ENCODE measurements at regions not wholly inside any gene's neighbourhood (a gene's known extent, or its start where the extent isn't known, plus 50 kb on each side); places are given as distances from the start of the nearest gene placed in this dataset.

DNA sequence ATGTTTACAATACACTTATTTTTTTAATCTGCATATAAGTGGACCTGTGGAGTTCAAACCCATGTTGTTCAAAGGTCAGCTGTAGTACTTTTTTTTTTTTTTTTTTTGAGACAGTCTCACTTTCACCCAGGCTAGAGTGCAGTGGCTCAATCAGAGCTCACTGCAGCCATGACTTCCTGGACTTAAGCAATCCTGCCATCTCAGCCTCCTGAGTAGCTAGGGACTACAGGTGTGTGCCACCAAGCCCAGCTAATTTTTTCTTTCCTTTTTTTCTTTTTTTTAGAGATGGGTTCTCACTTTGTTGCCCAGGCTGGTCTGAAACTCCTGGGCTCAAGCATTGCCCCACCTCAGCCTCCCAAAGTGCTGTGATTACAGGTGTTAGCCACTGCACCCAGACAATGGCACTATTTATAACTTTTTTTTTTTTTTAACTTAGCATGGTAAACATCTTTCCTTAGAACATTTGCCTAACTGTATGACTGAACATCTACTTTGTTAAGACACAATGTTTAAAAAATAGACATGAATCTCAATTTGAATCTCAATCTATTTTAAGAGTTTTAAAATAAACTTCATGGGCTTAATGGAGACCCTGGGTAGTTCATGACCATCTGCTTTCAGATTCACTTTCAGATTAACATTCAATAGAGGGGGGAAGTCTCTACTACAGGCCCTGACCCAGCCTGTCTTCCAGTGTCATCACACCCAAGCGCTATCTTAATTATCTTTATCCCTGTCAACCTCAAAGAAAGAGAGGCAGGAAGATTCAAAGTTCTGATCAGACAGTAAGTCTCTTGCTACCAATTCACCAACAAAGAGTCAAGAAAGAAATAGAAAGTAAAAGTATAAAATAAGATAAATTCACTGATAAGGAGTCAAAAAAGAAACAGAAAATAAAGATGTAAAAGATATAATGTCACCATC is 97.7 kb upstream of the DOCK9 start:
- Mint-ChIP-seq H3K27me3 (ENCODE audit: low read depth in 3 of 3) (peaks cover 95 to 97% (median 96%) of the 10 kb centered on the region in 3 donors), H3K27ac (no peak overlapping the region), H3K9me3 (peaks cover 34 to 60% (median 53%) of the 10 kb centered on the region in 7 donors), H3K4me1 (no peaks in the 10 kb centered on the region), H3K4me3 (peak overlapping the region in 1 of 2 donors; percentile 77), H3K36me3 (peaks cover 4 to 7% of the 10 kb centered on the region in 2 donors)
- H2AFZ ChIP-seq (ENCODE audit: insufficient read depth, low read depth, low read length, poor library complexity, severe bottlenecking): no peak overlapping the region
- H3K4me3 ChIP-seq (replicated peaks in 1 of 3; ENCODE audit: low read depth in 2 of 3, low read length in 3 of 3): no peak overlapping the region
- peaks cover 34 to 76% of the 10 kb centered on the region in 2 donors for H3K9me3 ChIP-seq (replicated peaks in 1 of 2; ENCODE audit: control insufficient read depth in 1 of 2, insufficient read depth in 1 of 2, low read length in 2 of 2)
- no peak for DNase-seq
- no peak overlapping the region for H3K27ac ChIP-seq (ENCODE audit: low read depth in 1 of 2, low read length in 2 of 2)
- no peaks in the 10 kb centered on the region for H3K36me3 ChIP-seq (replicated peaks in 1 of 2; ENCODE audit: control insufficient read depth in 1 of 2, insufficient read depth in 2 of 2, low read length in 2 of 2)
- H3K4me1 ChIP-seq (ENCODE audit: control insufficient read depth in 1 of 2, insufficient read depth in 2 of 2, low read length in 2 of 2): no peaks in the 10 kb centered on the region
- no peak overlapping the region for H3K9ac ChIP-seq (ENCODE audit: insufficient read depth, low read length, poor library complexity, severe bottlenecking)
- TF ChIP-seq, protein P1, sequence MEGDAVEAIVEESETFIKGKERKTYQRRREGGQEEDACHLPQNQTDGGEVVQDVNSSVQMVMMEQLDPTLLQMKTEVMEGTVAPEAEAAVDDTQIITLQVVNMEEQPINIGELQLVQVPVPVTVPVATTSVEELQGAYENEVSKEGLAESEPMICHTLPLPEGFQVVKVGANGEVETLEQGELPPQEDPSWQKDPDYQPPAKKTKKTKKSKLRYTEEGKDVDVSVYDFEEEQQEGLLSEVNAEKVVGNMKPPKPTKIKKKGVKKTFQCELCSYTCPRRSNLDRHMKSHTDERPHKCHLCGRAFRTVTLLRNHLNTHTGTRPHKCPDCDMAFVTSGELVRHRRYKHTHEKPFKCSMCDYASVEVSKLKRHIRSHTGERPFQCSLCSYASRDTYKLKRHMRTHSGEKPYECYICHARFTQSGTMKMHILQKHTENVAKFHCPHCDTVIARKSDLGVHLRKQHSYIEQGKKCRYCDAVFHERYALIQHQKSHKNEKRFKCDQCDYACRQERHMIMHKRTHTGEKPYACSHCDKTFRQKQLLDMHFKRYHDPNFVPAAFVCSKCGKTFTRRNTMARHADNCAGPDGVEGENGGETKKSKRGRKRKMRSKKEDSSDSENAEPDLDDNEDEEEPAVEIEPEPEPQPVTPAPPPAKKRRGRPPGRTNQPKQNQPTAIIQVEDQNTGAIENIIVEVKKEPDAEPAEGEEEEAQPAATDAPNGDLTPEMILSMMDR (IDR thresholded peaks at IDR 0.05): no peak
- intact Hi-C loops (cut with micrococcal nuclease): no loop called here
- WGBS (ENCODE audit: insufficient coverage): no CpG with 5 or more reads among the region's 1 CpG
- no peaks in the 10 kb centered on the region for H3K79me2 ChIP-seq (ENCODE audit: insufficient read depth, low read length)
- H3K27me3 ChIP-seq (ENCODE audit: control insufficient read depth in 2 of 2, insufficient read depth in 2 of 2, low read length in 2 of 2): peaks cover 97 to 100% of the 10 kb centered on the region in 2 donors
- no peaks in the 10 kb centered on the region for H4K20me1 ChIP-seq (ENCODE audit: insufficient read depth, low read length)
- H3K4me2 ChIP-seq (replicated peaks; ENCODE audit: extremely low read depth, low read length, poor library complexity, severe bottlenecking): no peak overlapping the region

DNA sequence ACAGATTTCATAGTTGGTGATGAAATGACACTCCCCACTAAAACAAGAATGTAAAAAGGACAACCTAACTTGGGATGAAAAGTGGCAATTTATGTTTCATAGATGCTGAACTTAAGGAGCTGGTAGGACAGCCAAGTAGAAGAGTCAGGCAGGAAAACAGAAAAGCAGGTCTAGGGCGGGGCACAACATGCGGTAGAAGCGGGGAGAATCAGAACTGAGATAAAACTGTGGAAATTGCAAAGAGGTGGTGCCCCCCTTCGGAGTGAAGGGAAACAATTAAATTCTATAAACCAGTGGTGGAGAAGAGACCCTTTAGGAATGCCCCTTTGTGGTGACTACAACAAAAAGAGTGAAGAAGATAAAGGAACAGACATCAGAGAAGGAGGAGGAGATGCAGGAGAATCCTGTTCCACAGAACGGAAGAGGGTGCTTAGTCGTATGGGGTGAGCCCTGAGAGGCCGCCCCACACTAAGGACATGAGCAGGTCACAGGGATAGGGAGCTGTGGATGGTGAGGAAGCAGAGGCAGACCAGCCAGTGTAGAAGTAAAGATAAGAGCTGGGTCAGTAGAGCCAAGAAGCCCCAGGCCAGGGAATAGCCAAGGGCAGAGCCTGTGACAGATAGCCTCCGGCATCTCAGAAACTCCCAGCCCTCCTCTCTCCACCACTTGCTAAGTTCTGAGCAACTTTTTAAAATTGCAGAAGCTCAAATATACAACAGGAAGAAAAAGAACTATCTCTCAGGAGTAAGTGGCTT is 100.3 kb upstream of the DOCK9 start:
- Histone ChIP-seq H3K4me1 (ENCODE audit: control insufficient read depth in 1 of 2, insufficient read depth in 2 of 2, low read length in 2 of 2) (no peaks in the 10 kb centered on the region), H3K36me3 (replicated peaks in 1 of 2; ENCODE audit: control insufficient read depth in 1 of 2, insufficient read depth in 2 of 2, low read length in 2 of 2) (no peaks in the 10 kb centered on the region), H3K9ac (ENCODE audit: insufficient read depth, low read length, poor library complexity, severe bottlenecking) (no peak overlapping the region), H4K20me1 (ENCODE audit: insufficient read depth, low read length) (no peaks in the 10 kb centered on the region), H3K27ac (ENCODE audit: low read depth in 1 of 2, low read length in 2 of 2) (no peak overlapping the region), H3K79me2 (ENCODE audit: insufficient read depth, low read length) (no peaks in the 10 kb centered on the region), H3K4me3 (replicated peaks in 1 of 3; ENCODE audit: low read depth in 2 of 3, low read length in 3 of 3) (no peak overlapping the region), H3K9me3 (replicated peaks in 1 of 2; ENCODE audit: control insufficient read depth in 1 of 2, insufficient read depth in 1 of 2, low read length in 2 of 2) (peaks cover 28 to 58% of the 10 kb centered on the region in 2 donors), H2AFZ (ENCODE audit: insufficient read depth, low read depth, low read length, poor library complexity, severe bottlenecking) (no peak overlapping the region), H3K4me2 (replicated peaks; ENCODE audit: extremely low read depth, low read length, poor library complexity, severe bottlenecking) (no peak overlapping the region), H3K27me3 (ENCODE audit: control insufficient read depth in 2 of 2, insufficient read depth in 2 of 2, low read length in 2 of 2) (peaks cover 94 to 100% of the 10 kb centered on the region in 2 donors)
- Mint-ChIP-seq H3K27ac (no peak overlapping the region), H3K4me3 (peak overlapping the region in 1 of 2 donors; percentile 77), H3K9me3 (peaks cover 26 to 48% (median 41%) of the 10 kb centered on the region in 7 donors), H3K27me3 (ENCODE audit: low read depth in 3 of 3) (peaks cover 95 to 97% (median 97%) of the 10 kb centered on the region in 3 donors), H3K36me3 (peaks cover 2 to 5% of the 10 kb centered on the region in 2 donors), H3K4me1 (no peaks in the 10 kb centered on the region)
- intact Hi-C loops (cut with micrococcal nuclease): no loop called here
- 100% methylated on average over 7 of the region's 8 CpGs for WGBS (ENCODE audit: insufficient coverage)
- DNase-seq: no peak
- TF ChIP-seq, protein P1 (IDR thresholded peaks at IDR 0.05): no peak

Measured in CD14-positive monocyte (primary cell).